ENCODE measurements at regions not wholly inside any gene's neighbourhood (a gene's known extent, or its start where the extent isn't known, plus 50 kb on each side); places are given as distances from the start of the nearest gene placed in this dataset.

GRCh38 chr16:13573903-13574302, 346.1 kb upstream of the ERCC4 start:
- TF ChIP-seq CTCF (conservative IDR thresholded peaks at IDR 0.05; ENCODE audit: low read depth, low read length) = no peak
- no peak for DNase-seq (ENCODE audit: low read depth)
- H3K4me3 ChIP-seq (ENCODE audit: low read depth, low read length) = no peak overlapping the region

GRCh38 chr16:13586051-13586450, 333.9 kb upstream of the ERCC4 start:
- DNase-seq (ENCODE audit: low read depth) = no peak
- H3K4me3 ChIP-seq (ENCODE audit: low read depth, low read length) = no peak overlapping the region
- TF ChIP-seq CTCF (conservative IDR thresholded peaks at IDR 0.05; ENCODE audit: low read depth, low read length) = no peak

- H3K4me3 ChIP-seq (ENCODE audit: low read depth, low read length) = no peak overlapping the region
- TF ChIP-seq CTCF (conservative IDR thresholded peaks at IDR 0.05; ENCODE audit: low read depth, low read length) = no peak
Measured at GRCh38 chr16:13587181-13587580, 332.8 kb upstream of the ERCC4 start.

GRCh38 chr16:13594823-13595222, 325.1 kb upstream of the ERCC4 start:
- TF ChIP-seq CTCF (conservative IDR thresholded peaks at IDR 0.05; ENCODE audit: low read depth, low read length) = no peak
- no peak overlapping the region for H3K4me3 ChIP-seq (ENCODE audit: low read depth, low read length)
- no peak for DNase-seq (ENCODE audit: low read depth)

More at GRCh38 chr16:13587181-13587580, 332.8 kb upstream of the ERCC4 start:
- no peak for DNase-seq (ENCODE audit: low read depth)

- no peak for DNase-seq (ENCODE audit: low read depth)
- TF ChIP-seq CTCF (conservative IDR thresholded peaks at IDR 0.05; ENCODE audit: low read depth, low read length) = no peak
- no peak overlapping the region for H3K4me3 ChIP-seq (ENCODE audit: low read depth, low read length)
Measured at GRCh38 chr16:13606804-13607203, 313.1 kb upstream of the ERCC4 start.

- DNase-seq (ENCODE audit: low read depth) = no peak
- no peak for TF ChIP-seq CTCF (conservative IDR thresholded peaks at IDR 0.05; ENCODE audit: low read depth, low read length)
- H3K4me3 ChIP-seq (ENCODE audit: low read depth, low read length) = no peak overlapping the region
Measured at GRCh38 chr16:13607289-13607688, 312.7 kb upstream of the ERCC4 start.

GRCh38 chr16:13611596-13611995, 308.4 kb upstream of the ERCC4 start:
- no peak for DNase-seq (ENCODE audit: low read depth)

More at GRCh38 chr16:13611596-13611995, 308.4 kb upstream of the ERCC4 start:
- no peak for TF ChIP-seq CTCF (conservative IDR thresholded peaks at IDR 0.05; ENCODE audit: low read depth, low read length)
- no peak overlapping the region for H3K4me3 ChIP-seq (ENCODE audit: low read depth, low read length)

All from choroid plexus epithelial cell (primary cell).